ENCODE measurements at regions not wholly inside any gene's neighbourhood (a gene's known extent, or its start where the extent isn't known, plus 50 kb on each side); places are given as distances from the start of the nearest gene placed in this dataset.

DNA sequence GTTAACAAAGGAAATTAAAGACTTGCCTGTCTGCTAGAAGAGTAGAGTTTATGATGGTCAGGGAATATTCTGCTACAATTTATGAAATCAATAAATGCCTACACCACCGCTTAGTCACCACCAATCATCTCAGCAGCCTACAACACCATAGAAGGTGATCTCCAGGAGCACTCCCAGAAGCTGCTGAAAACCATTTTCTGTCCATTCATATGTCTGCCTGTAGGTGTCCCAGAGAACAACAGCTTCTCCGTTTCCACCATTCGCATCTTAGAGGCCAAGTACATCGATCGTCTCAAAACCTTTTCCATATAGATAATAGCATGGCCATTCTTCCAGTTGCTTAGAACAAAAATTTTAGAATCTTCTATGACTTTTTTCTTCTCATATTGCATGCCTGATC, 303.4 kb downstream of the KCNC2 start:
- TF ChIP-seq, protein P1, sequence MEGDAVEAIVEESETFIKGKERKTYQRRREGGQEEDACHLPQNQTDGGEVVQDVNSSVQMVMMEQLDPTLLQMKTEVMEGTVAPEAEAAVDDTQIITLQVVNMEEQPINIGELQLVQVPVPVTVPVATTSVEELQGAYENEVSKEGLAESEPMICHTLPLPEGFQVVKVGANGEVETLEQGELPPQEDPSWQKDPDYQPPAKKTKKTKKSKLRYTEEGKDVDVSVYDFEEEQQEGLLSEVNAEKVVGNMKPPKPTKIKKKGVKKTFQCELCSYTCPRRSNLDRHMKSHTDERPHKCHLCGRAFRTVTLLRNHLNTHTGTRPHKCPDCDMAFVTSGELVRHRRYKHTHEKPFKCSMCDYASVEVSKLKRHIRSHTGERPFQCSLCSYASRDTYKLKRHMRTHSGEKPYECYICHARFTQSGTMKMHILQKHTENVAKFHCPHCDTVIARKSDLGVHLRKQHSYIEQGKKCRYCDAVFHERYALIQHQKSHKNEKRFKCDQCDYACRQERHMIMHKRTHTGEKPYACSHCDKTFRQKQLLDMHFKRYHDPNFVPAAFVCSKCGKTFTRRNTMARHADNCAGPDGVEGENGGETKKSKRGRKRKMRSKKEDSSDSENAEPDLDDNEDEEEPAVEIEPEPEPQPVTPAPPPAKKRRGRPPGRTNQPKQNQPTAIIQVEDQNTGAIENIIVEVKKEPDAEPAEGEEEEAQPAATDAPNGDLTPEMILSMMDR (IDR thresholded peaks at IDR 0.05) = no peak
- TF ChIP-seq POLR2A (IDR thresholded peaks at IDR 0.05) = no peak
